ENCODE measurements at regions not wholly inside any gene's neighbourhood (a gene's known extent, or its start where the extent isn't known, plus 50 kb on each side); places are given as distances from the start of the nearest gene placed in this dataset.

DNA sequence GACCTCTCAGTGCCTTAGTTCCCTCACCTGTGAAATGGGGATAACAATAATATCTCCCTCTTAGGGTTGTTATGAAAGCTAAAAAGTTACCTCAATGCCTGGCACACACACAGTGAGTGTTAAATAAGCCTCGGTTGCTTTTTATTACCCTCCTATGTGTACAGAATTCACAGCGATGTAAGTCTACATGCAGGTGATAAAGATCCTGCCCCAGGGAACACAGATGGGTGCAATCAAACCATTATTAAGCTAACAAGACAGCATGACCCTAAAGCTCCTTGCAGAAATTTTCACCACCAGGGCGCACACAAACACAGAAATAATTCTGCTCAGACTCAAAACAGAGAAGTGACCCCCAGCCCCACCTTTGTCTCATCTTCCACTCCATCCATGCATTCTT is 261.9 kb downstream of the SNX10 start:
- Histone ChIP-seq H3K79me1 (ENCODE audit: low read depth, low read length) (no peaks in the 10 kb centered on the region), H3K27me3 (replicated peaks in 1 of 4; ENCODE audit: control insufficient read depth in 3 of 4, extremely low read depth in 1 of 4, insufficient read depth in 3 of 4, low read length in 3 of 4) (no peaks in the 10 kb centered on the region), H3K9me3 (ENCODE audit: insufficient read depth in 2 of 2, low read depth in 1 of 2, low read length in 1 of 2) (no peaks in the 10 kb centered on the region), H4K5ac (ENCODE audit: insufficient read length, low read depth, low read length) (no peak overlapping the region), H3K36me3 (ENCODE audit: control insufficient read depth in 2 of 4, insufficient read depth in 4 of 4, low read length in 3 of 4) (no peaks in the 10 kb centered on the region), H2BK20ac (ENCODE audit: low read length) (no peak overlapping the region), H2AFZ (ENCODE audit: low read length) (no peak overlapping the region), H2BK120ac (replicated peaks; ENCODE audit: low read depth, low read length) (no peak overlapping the region), H3K79me2 (ENCODE audit: control insufficient read depth in 1 of 2, insufficient read depth in 2 of 2, low read length in 2 of 2) (no peaks in the 10 kb centered on the region), H3K27ac (ENCODE audit: low read depth, low read length) (no peak overlapping the region), H3K4me2 (ENCODE audit: insufficient read depth in 1 of 2, low read depth in 2 of 2, low read length in 2 of 2) (no peak overlapping the region), H4K8ac (ENCODE audit: extremely low read depth, insufficient read depth, low read length) (no peak overlapping the region), H3K4ac (replicated peaks; ENCODE audit: insufficient read length, low read depth, low read length) (no peak overlapping the region), H4K91ac (replicated peaks; ENCODE audit: insufficient read length, low read length) (no peak overlapping the region), H4K20me1 (replicated peaks in 1 of 2; ENCODE audit: control insufficient read depth in 1 of 2, insufficient read depth in 2 of 2, low read length in 2 of 2) (no peaks in the 10 kb centered on the region), H2AK5ac (ENCODE audit: low read depth, low read length) (no peak overlapping the region), H3K56ac (replicated peaks; ENCODE audit: insufficient read length, low read depth, low read length) (no peak overlapping the region), H3K14ac (ENCODE audit: insufficient read length) (no peak overlapping the region), H3K18ac (ENCODE audit: extremely low read depth, low read length) (no peak overlapping the region), H2BK5ac (ENCODE audit: low read depth, low read length) (no peak overlapping the region), H3K4me3 (ENCODE audit: extremely low read depth in 1 of 4, insufficient read depth in 2 of 4, low read depth in 3 of 4, low read length in 4 of 4) (no peak overlapping the region), H3K9ac (replicated peaks in 1 of 4; ENCODE audit: extremely low read depth in 1 of 4, low read depth in 3 of 4, low read length in 3 of 4) (no peak overlapping the region), H3K23me2 (ENCODE audit: low read depth, low read length) (no peaks in the 10 kb centered on the region), H2BK12ac (ENCODE audit: low read depth, low read length) (no peak overlapping the region), H3K23ac (ENCODE audit: insufficient read length) (no peak overlapping the region), H2BK15ac (ENCODE audit: low read length) (no peak overlapping the region), H3K4me1 (replicated peaks in 1 of 4; ENCODE audit: control insufficient read depth in 3 of 4, insufficient read depth in 4 of 4, low read length in 3 of 4) (peaks cover 0 to 6% (median 0%) of the 10 kb centered on the region in 4 experiments; a peak in 4 of 7 replicates)
- ChIA-PET CTCF (ENCODE audit: partially characterized antibody) (interaction anchor here (0.6 to 1.7 kb wide), 5 partner anchors 8 to 1345 kb away, joined by 3 to 9 read pairs (median 5); no protein-coding TSS in a partner anchor), POLR2A (ENCODE audit: partially characterized antibody) (no interaction called here)
- WGBS, 2 experiments (ENCODE audit: extremely low coverage in 1 of 2, insufficient coverage in 1 of 2, insufficient read length in 1 of 2, insufficient replicate concordance in 2 of 2, low coverage in 1 of 2, low lambda C conversion rate in 2 of 2, missing lambda C conversion rate in 1 of 2) = 87% methylated on average over 3 of the region's 3 CpGs; no CpG with 5 or more reads in 1 of the 2 experiments
- FAIRE-seq (no peak), DNase-seq (ENCODE audit: low read depth in 1 of 2, low spot score in 2 of 2) (no peak)
- TF ChIP-seq BACH1 (IDR thresholded peaks at IDR 0.05; ENCODE audit: low read length) (no peak), CBX8 (IDR thresholded peaks at IDR 0.05; ENCODE audit: borderline replicate concordance, low read depth, low read length) (no peak), KDM1A (IDR thresholded peaks at IDR 0.05; ENCODE audit: borderline replicate concordance, low read length) (peak; percentile 45; the same call in 1 of the 2 replicates)
